BLaER1 treated with 17β-estradiol and CSF1 and Interleukin-3, amounts not matched to agents 10 nM and 100 nM (cell line): ENCODE measurements at regions not wholly inside any gene's neighbourhood (a gene's known extent, or its start where the extent isn't known, plus 50 kb on each side); places are given as distances from the start of the nearest gene placed in this dataset.

Source experiments
- H3K27ac ChIP-seq, 11 experiments: shearing (Covaris generic); formaldehyde crosslinking; 2 replicates each; pipeline ENCODE4 v1.8.1; 2022
- H3K27me3 ChIP-seq, 11 experiments: shearing (Covaris generic); formaldehyde crosslinking; 2 replicates each; pipeline ENCODE4 v1.8.1; 2022
- H3K36me3 ChIP-seq, 11 experiments: shearing (Covaris generic); formaldehyde crosslinking; 2 replicates each; pipeline ENCODE4 v1.8.1; 2022
- H3K4me1 ChIP-seq, 10 experiments: shearing (Covaris generic); formaldehyde crosslinking; 2 replicates each; pipeline ENCODE4 v1.8.1; 2022
- H3K4me2 ChIP-seq, 11 experiments: shearing (Covaris generic); formaldehyde crosslinking; 2 replicates each; pipeline ENCODE4 v1.8.1; 2022
- H3K4me3 ChIP-seq, 10 experiments: shearing (Covaris generic); formaldehyde crosslinking; 2 replicates each; pipeline ENCODE4 v1.8.1; 2022
- H3K9ac ChIP-seq, 11 experiments: shearing (Covaris generic); formaldehyde crosslinking; 2 replicates each; pipeline ENCODE4 v1.8.1; 2022
- H3K9me3 ChIP-seq, 11 experiments: shearing (Covaris generic); formaldehyde crosslinking; replicated peaks in 1 of 11; 2 replicates each; pipeline ENCODE4 v1.8.1; 2022
- H4K20me1 ChIP-seq, 11 experiments: shearing (Covaris generic); formaldehyde crosslinking; 2 replicates each; pipeline ENCODE4 v1.8.1; 2022
- Cebpa-rat ChIP-seq, 11 experiments: shearing (Covaris generic); IDR thresholded peaks; 2 replicates each; pipeline ENCODE4 v1.8.1; 2022

GRCh38 chr1:116832308-116832931 is 77.3 kb upstream of the PTGFRN start:
- Histone ChIP-seq H3K4me1 (peaks cover under 1 to 14% (median 7%) of the 10 kb centered on the region in 10 experiments; a peak in 18 of 20 replicates), H3K36me3 (no peaks in the 10 kb centered on the region), H3K27ac (no peak overlapping the region), H4K20me1 (no peaks in the 10 kb centered on the region), H3K9me3 (peaks cover 0 to 20% (median 14%) of the 10 kb centered on the region in 11 experiments; a peak in 18 of 22 replicates), H3K4me2 (no peak overlapping the region), H3K9ac (no peak overlapping the region), H3K4me3 (no peak overlapping the region), H3K27me3 (no peaks in the 10 kb centered on the region)
- TF ChIP-seq Cebpa-rat (IDR thresholded peaks at IDR 0.05) = no peak

DNA sequence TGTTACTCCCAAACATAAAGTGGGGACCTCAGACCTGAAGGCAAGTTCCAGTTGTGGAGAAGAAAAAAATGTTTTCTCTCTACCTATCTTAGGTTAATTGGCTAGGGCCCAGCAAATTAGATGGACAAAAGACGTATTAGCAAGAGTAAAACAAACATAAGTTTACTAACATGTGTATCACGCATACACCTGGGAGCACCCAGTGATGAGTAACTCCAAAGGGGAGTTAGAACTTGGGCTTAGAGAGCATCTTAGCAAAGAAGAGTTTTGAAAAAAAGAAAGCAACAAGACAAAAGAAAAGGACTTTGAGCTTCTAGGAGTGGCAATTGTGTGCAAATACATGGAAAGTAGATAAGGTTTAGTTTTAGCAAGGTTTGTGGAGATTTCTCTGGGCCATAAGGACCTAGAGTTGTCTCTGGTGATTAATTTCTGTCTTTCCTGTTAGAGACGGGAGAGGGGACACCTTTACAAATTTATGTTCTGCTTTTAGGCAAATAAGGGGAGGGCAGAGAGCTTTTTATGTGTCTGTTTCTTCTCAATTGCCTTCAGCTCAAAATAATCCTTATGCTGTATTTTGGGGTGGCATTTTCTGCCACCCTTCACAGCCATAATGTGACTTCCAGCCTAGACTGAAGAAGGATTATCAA is 76.7 kb upstream of the PTGFRN start:
- Histone ChIP-seq H3K27me3 (no peaks in the 10 kb centered on the region), H3K4me2 (no peak overlapping the region), H3K9me3 (peaks cover 0 to 22% (median 19%) of the 10 kb centered on the region in 11 experiments; a peak in 19 of 22 replicates), H3K4me1 (peaks cover 0 to 8% (median under 1%) of the 10 kb centered on the region in 10 experiments; a peak in 5 of 20 replicates), H3K36me3 (no peaks in the 10 kb centered on the region), H4K20me1 (no peaks in the 10 kb centered on the region), H3K27ac (no peak overlapping the region), H3K9ac (no peak overlapping the region), H3K4me3 (no peak overlapping the region)
- TF ChIP-seq Cebpa-rat (IDR thresholded peaks at IDR 0.05) = no peak

DNA sequence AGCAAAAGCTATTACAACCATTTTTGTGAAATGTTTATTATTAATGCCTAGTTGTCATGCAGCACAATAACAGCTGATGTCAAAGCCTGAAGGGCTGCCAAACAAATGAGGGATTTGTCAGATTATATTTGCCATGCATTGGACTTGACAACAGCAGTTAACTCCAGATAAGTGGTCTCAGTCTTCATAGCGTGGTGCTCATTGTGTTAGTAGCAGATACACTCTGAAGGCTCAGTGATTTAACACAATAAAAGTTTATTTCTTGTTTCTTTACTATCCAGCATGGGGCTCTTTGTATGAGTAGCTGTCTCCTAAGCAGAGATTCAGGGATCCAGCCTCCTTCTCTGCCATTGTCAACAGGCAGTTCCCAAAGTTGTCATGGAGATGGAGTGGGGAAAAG is 76.0 kb upstream of the PTGFRN start:
- no peaks in the 10 kb centered on the region for H3K27me3 ChIP-seq

GRCh38 chr1:116834595-116834994 is 75.1 kb upstream of the PTGFRN start:
- no peaks in the 10 kb centered on the region for H4K20me1 ChIP-seq
- H3K27me3 ChIP-seq = no peaks in the 10 kb centered on the region
- no peak overlapping the region for H3K27ac ChIP-seq
- H3K9me3 ChIP-seq = peaks cover 0 to 29% (median 20%) of the 10 kb centered on the region in 11 experiments; a peak in 18 of 22 replicates
- peaks cover 0 to 8% (median 0%) of the 10 kb centered on the region in 10 experiments; a peak in 4 of 20 replicates for H3K4me1 ChIP-seq
- no peaks in the 10 kb centered on the region for H3K36me3 ChIP-seq
- H3K4me2 ChIP-seq = no peak overlapping the region
- TF ChIP-seq Cebpa-rat (IDR thresholded peaks at IDR 0.05) = no peak
- no peak overlapping the region for H3K9ac ChIP-seq
- H3K4me3 ChIP-seq = no peak overlapping the region

More for the DNA sequence above, 76.0 kb upstream of the PTGFRN start:
- no peaks in the 10 kb centered on the region for H4K20me1 ChIP-seq
- no peaks in the 10 kb centered on the region for H3K36me3 ChIP-seq
- no peak overlapping the region for H3K27ac ChIP-seq
- H3K9me3 ChIP-seq = peaks cover 0 to 28% (median 20%) of the 10 kb centered on the region in 11 experiments; a peak in 18 of 22 replicates
- no peak overlapping the region for H3K4me2 ChIP-seq
- no peak overlapping the region for H3K4me3 ChIP-seq
- no peak overlapping the region for H3K9ac ChIP-seq
- H3K4me1 ChIP-seq = peaks cover 0 to 8% (median 0%) of the 10 kb centered on the region in 10 experiments; a peak in 4 of 20 replicates
- no peak for TF ChIP-seq Cebpa-rat (IDR thresholded peaks at IDR 0.05)

DNA sequence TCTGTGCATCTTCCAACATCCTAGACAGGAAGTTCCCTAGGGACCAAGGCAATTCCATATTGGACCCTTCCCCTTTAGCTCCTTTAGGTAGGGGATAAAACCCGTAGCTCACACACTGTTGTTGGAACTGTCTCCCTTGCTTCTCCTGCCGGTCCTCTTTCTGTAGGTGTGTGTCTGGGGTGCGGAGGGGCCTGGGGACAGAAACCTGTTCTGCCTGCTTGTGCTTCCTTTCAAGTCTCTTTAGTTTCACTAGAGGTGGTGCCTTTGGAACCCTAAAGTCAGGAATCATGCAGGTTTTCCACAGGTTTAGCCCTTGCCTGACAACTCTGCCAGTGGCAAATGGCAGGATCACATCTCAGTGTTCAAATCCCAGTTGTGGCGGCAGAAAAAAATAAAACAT is 74.6 kb upstream of the PTGFRN start:
- Histone ChIP-seq H3K27ac (no peak overlapping the region), H3K9ac (no peak overlapping the region), H3K36me3 (no peaks in the 10 kb centered on the region), H4K20me1 (no peaks in the 10 kb centered on the region), H3K4me3 (no peak overlapping the region), H3K4me2 (no peak overlapping the region), H3K9me3 (peaks cover 0 to 29% (median 20%) of the 10 kb centered on the region in 11 experiments; a peak in 18 of 22 replicates), H3K27me3 (no peaks in the 10 kb centered on the region), H3K4me1 (peaks cover 0 to 4% (median 0%) of the 10 kb centered on the region in 10 experiments; a peak in 4 of 20 replicates)
- TF ChIP-seq Cebpa-rat (IDR thresholded peaks at IDR 0.05) = no peak

DNA sequence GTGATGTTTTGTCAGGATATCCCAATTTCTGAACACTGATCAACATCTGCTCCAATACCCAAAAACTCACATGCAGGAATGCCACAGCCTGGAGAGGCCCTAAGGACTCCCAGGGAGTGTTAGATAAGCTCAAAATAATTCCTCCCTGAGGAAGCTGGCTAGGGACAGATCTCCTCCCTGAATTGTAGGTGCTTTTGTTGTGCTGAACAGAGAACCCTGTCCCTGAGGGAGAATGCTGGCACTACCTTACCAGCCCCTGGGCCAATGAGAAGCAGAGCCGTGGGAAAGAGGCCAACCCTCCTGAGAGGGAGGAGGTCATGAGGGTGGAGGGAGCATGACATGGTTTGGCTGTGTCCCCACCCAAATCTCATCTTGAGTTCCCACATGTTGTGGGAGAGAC is 73.6 kb upstream of the PTGFRN start:
- H3K4me2 ChIP-seq = no peak overlapping the region
- TF ChIP-seq Cebpa-rat (IDR thresholded peaks at IDR 0.05) = no peak
- no peaks in the 10 kb centered on the region for H4K20me1 ChIP-seq

GRCh38 chr1:116841569-116842344 is 68.0 kb upstream of the PTGFRN start:
- Histone ChIP-seq H3K36me3 (no peaks in the 10 kb centered on the region), H3K9me3 (peaks cover 0 to 26% (median 17%) of the 10 kb centered on the region in 11 experiments; a peak in 19 of 22 replicates), H3K9ac (no peak overlapping the region), H3K4me1 (peaks cover 0 to 8% (median 3%) of the 10 kb centered on the region in 10 experiments; a peak in 7 of 20 replicates), H3K4me2 (no peak overlapping the region), H3K27me3 (no peaks in the 10 kb centered on the region), H4K20me1 (no peaks in the 10 kb centered on the region), H3K27ac (no peak overlapping the region), H3K4me3 (no peak overlapping the region)
- no peak for TF ChIP-seq Cebpa-rat (IDR thresholded peaks at IDR 0.05)

More for the DNA sequence above, 73.6 kb upstream of the PTGFRN start:
- no peak overlapping the region for H3K9ac ChIP-seq
- no peaks in the 10 kb centered on the region for H3K4me1 ChIP-seq
- H3K9me3 ChIP-seq = peaks cover 0 to 29% (median 20%) of the 10 kb centered on the region in 11 experiments; a peak in 18 of 22 replicates
- no peak overlapping the region for H3K4me3 ChIP-seq
- H3K36me3 ChIP-seq = no peaks in the 10 kb centered on the region
- no peak overlapping the region for H3K27ac ChIP-seq
- no peaks in the 10 kb centered on the region for H3K27me3 ChIP-seq

- Histone ChIP-seq H3K36me3 (no peaks in the 10 kb centered on the region), H3K4me3 (no peak overlapping the region), H3K27me3 (no peaks in the 10 kb centered on the region), H3K4me2 (no peak overlapping the region), H3K4me1 (peaks cover 0 to 13% (median 5%) of the 10 kb centered on the region in 10 experiments; a peak in 13 of 20 replicates), H3K9ac (no peak overlapping the region), H3K9me3 (peaks cover 0 to 17% (median 8%) of the 10 kb centered on the region in 11 experiments; a peak in 17 of 22 replicates), H3K27ac (no peak overlapping the region), H4K20me1 (no peaks in the 10 kb centered on the region)
- TF ChIP-seq Cebpa-rat (IDR thresholded peaks at IDR 0.05) = no peak
Observed at GRCh38 chr1:116842654-116843053, 67.1 kb upstream of the PTGFRN start.

DNA sequence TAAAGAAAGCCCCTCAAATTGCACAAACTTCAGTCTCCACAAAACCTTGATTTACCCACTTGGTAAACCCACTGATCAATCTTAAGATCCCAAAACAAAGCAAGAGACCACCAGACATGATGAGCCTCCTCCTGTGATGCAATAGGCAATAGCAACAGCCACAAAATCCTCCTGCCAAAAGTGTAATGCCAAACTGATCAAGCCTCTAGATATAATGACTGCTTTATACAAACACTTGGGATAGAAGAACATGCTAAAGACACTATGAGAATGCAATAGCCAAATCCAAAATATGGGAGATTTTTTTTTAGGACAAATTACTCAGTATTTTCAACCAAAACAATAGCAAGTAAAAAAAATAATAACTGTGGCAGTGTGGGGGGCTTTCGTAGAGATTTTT is 64.9 kb upstream of the PTGFRN start:
- Histone ChIP-seq H3K4me2 (no peak overlapping the region), H3K9ac (no peak overlapping the region), H4K20me1 (no peaks in the 10 kb centered on the region), H3K9me3 (peaks cover 0 to 6% (median 0%) of the 10 kb centered on the region in 11 experiments; a peak in 3 of 22 replicates), H3K27me3 (no peaks in the 10 kb centered on the region), H3K27ac (no peak overlapping the region), H3K36me3 (no peaks in the 10 kb centered on the region), H3K4me1 (peaks cover 0 to 23% (median 8%) of the 10 kb centered on the region in 10 experiments; a peak in 13 of 20 replicates), H3K4me3 (no peak overlapping the region)
- no peak for TF ChIP-seq Cebpa-rat (IDR thresholded peaks at IDR 0.05)
